HG02884 (cell line): ENCODE measurements at regions not wholly inside any gene's neighbourhood (a gene's known extent, or its start where the extent isn't known, plus 50 kb on each side); places are given as distances from the start of the nearest gene placed in this dataset.

Experiments
- ATAC-seq: cut with Tn5 transposase; IDR thresholded peaks from one replicate; pipeline ENCODE4 v1.9.1; 2021; ENCODE audit warnings: mild to moderate bottlenecking, moderate library complexity; ENCODE audit not compliant: unreplicated experiment

GRCh38 chr4:4749137-4749536, 110.3 kb upstream of the MSX1 start:
- ATAC-seq = no peak

- no peak for ATAC-seq
Observed at GRCh38 chr4:4746444-4746843, 113.0 kb upstream of the MSX1 start.

DNA sequence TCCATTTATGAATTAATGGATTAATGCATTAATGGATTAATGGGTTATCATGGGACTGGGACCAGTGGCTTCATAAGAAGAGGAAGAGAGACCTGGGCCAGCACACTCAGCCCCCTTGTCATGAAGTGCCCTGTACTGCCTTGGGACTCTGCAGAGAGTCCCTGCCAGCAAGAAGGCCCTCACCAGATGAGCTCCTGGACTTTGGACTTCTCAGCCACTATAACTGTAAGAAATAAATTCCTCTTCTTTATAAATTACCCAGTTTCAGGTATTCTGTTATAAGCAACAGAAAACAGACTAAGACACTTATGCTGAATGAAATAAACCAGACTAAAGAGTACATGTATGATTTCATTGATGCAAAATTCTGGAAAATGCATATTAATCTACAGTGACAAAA, 119.4 kb upstream of the MSX1 start:
- ATAC-seq = no peak

DNA sequence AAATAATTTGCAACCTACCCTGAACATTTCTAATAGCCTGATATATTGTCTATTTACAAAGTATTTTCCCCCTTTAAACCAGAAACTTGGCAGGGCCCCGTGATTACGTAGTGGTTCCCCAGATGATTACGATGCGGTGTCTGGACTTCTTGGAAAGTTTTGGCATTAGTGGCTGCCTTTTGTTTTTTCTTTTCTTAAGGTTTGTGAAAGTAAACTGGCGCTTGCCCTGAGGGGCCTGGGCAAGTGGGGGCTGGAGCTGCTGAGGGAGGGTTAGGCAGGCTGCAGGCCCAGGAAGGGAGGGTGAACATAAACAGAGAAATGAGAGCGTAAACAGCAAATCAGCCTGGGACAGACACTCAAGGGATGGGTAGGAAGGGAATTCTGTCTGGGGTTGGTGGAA, 123.6 kb upstream of the MSX1 start:
- ATAC-seq = no peak

GRCh38 chr4:4735136-4735750, 124.2 kb upstream of the MSX1 start:
- ATAC-seq = no peak

DNA sequence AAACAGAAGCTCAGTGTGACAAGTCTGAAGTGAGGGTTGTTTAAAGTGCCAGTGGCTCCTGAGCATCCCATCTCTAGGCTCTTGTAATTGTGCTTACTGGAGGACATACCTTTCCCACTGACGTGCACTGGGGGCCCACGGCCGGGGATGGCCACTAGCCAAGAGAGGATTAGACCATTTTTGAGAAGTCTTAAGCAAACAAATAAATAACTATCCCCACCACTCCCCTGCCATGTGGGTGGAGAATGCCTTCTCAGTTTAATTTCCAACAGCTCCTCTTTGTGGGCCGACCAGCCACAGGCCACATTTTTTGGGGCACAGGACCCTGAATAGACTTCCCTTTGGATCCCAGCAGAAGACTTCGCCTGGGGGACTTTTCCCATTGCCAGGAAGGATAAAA, 125.0 kb upstream of the MSX1 start:
- no peak for ATAC-seq

GRCh38 chr4:4733663-4734062, 125.8 kb upstream of the MSX1 start:
- ATAC-seq = no peak

- ATAC-seq = no peak
Observed at GRCh38 chr4:4730249-4730648, 129.2 kb upstream of the MSX1 start.

DNA sequence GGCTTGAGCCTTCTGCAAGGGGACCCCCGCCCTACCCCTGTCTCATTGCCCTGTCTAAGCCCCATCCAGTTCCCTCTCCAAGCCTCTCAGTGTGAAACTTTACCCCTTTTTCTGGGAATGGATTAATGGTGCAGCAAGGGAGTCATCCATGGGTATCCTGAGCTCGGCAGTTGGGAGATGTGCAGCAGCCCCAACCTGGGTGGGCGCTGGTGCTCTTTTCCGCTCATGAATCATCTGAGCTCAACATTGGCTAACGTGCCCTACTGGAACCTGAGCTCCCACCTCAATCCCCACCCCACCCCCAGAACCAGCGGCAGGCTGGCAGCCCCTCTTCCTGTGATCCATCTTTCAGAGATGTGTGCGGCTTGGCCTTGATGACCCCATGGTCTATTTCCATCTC, 130.3 kb upstream of the MSX1 start:
- ATAC-seq = no peak

DNA sequence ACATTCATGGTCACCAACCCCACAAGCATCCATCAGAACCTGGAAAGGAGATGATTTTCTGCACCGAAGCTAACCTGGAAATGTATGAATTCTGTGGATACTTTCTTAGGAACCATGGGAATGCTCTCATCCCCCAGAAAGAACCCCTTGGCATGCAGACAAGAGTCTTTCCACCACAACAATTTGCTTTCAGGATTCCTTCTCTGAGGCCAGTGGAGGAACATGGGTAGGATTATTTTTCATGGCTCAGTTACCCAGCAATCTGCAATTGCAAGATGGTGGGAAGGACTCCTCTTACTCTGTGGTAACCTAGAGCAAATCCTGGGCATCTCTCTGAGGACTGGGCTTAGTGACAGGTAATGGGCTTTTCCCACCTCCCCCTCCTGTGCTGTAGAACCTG, 131.9 kb upstream of the MSX1 start:
- no peak for ATAC-seq

GRCh38 chr4:4726051-4726450, 133.4 kb upstream of the MSX1 start:
- no peak for ATAC-seq

DNA sequence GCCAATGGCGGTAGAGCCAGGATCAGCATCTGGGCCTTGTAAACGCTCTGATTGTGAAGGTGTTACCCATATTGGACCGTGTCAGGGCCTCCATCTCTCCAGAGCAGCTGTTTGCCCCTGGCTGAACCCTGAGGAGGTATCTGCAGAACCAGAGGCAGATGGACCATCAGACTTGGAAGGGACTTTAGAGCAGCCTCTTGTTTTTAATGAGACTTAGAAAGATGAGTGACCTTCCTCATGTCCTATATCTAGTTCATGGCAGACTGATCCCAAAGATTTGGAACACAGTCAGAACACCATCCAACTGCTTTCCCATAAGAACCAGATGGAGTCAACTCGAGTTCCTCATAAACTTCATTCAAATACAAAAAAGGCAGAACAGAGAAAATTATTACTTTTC, 135.1 kb upstream of the MSX1 start:
- no peak for ATAC-seq

- ATAC-seq = no peak
Observed at GRCh38 chr4:4721636-4722035, 137.8 kb upstream of the MSX1 start.

DNA sequence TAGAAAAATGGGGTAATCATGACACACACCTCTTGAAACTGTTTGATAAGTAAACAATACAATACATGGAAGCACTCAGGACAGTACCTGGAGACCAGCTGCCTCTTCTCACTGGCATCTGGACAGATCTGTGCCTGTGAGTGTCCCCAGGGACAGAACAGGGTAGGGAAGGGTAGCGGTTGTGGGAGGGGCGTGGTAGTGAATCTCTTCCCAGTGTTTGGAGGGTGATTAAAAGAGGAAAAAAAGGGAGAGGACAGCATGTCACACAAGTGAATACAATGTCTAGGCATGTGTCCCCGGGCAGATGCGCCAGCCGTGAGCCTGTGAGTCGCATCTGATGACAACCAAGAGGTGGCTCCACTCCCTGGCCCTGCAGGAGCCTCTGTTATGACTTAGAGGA, 138.8 kb upstream of the MSX1 start:
- ATAC-seq = no peak

- ATAC-seq = no peak
Observed at GRCh38 chr4:4719436-4719835, 140.0 kb upstream of the MSX1 start.

- no peak for ATAC-seq
Observed at GRCh38 chr4:4717692-4718091, 141.8 kb upstream of the MSX1 start.

- ATAC-seq = no peak
Observed at GRCh38 chr4:4714331-4714730, 145.1 kb upstream of the MSX1 start.

DNA sequence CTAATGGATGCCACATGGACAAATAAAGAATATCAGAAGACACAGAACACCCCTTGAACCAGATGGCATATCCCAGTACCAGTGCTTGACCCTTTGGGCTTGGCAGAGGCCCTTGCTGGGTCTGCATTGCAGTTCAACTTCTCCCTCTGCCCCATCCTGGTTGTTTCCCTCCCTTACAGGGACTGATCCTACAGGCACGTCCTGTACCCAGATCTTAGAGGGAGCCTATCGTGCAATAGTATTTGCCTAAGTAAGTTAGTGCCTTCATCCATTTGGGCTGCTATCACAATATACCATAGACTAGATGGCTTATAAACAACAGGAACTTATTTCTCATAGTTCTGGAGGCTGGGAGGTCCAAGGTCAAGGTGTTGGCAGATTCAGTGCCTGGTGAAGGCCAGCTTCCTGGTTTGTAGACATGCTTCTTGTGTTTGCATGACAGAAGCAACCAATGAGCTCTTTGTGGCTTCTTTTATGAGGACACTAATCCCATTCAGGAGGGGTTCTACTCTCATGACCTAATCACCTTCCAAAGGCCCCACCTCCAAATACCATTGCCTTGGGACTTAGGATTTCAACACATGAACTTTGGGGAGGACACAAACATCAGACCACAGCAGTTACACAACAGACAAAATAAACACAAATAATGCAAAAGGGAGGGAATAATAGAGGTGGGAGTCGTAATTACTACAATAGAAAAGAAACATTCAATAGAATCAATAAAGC, 146.5 kb upstream of the MSX1 start:
- no peak for ATAC-seq

DNA sequence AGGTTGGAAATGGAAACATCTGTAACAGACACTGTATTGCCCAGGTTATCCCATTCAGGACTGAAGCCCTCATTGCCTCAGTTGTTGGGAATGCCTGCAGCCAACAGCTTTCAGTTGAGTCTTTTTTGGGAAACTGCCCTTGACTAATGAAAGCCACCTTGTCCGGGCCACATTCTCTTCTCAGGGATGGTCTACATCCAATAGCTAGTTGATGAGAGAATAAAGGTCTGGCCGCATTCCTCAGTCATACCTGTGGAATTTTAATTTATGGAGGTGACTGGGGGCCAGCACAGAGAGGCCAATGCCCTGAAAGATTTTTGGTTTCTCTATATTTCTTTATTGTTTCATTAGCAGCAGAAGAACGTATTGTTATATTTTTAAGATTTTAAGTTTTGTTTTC, 147.6 kb upstream of the MSX1 start:
- ATAC-seq = no peak

GRCh38 chr4:4709736-4710135, 149.7 kb upstream of the MSX1 start:
- no peak for ATAC-seq

GRCh38 chr4:4704267-4704666, 155.2 kb upstream of the MSX1 start:
- no peak for ATAC-seq

GRCh38 chr4:4697584-4697983, 155.7 kb upstream of the STX18 start:
- no peak for ATAC-seq

DNA sequence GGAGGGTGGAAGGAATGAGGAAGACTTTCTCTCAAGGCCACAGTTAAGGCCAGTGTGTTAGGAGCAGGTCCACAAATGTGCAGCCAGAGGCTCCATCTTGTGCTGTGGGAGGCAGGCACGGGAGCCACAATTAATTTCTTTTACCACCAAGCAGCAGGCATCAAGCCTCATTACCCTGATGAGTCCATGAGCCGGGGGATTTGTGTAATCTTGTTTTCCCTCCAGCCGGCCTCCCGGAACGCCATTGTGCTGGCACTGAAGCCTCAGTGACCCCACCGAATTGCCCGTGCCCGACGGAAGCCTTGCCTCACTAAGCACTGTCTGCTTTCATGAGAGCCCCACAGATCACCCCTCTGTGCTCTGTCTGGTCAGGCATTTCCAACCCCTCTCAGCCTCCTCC, 154.7 kb upstream of the STX18 start:
- no peak for ATAC-seq
